ENCODE measurements at regions not wholly inside any gene's neighbourhood (a gene's known extent, or its start where the extent isn't known, plus 50 kb on each side); places are given as distances from the start of the nearest gene placed in this dataset.

DNA sequence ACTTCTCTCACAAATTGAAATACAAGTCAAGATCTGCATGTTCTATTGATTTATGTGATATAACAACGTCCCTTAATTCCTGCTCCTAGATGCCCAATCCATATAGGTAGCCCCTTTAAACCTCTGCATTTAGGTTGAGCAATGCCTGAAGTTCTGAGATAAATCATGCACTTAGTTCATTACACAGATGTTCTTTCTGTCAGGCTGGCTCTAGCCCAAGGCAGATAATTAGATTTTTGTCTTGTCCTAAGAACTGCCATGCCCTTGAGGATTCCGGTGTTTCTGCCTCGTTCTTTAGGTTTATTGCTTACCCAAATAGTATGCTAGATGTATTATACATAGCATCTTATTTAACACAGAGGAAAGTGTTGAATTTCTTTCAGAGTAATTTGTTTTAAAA lies 143.1 kb downstream of the TRAM1L1 start:
- TF ChIP-seq SPI1 (IDR thresholded peaks at IDR 0.05; ENCODE audit: low read depth, low read length) (no peak), POLR2A (IDR thresholded peaks at IDR 0.05; ENCODE audit: low read depth, low read length) (no peak)

Measured in GM12891 (cell line).